ENCODE measurements at regions not wholly inside any gene's neighbourhood (a gene's known extent, or its start where the extent isn't known, plus 50 kb on each side); places are given as distances from the start of the nearest gene placed in this dataset.
"Not testable (repeated sequence)": the region's sequence is repeated elsewhere in the genome, so short reads cannot be mapped to it uniquely, and the experiment has no call there.

GRCh38 chr4:150023489-150023888 is 54.8 kb upstream of the DCLK2 start:
- TF ChIP-seq CTCF (IDR thresholded peaks at IDR 0.05; ENCODE audit: unreplicated experiment) = no peak
- ChIA-PET CTCF (interaction anchor here (3.4 kb wide), 1 partner anchor 220 kb away, joined by 17 read pairs; no protein-coding TSS in a partner anchor), POLR2A (no interaction called here)
- Mint-ChIP-seq H3K36me3 (ENCODE audit: insufficient read depth, unreplicated experiment) (peaks cover 6% of the 10 kb centered on the region), H3K4me3 (ENCODE audit: unreplicated experiment) (no peak overlapping the region), H3K4me1 (ENCODE audit: insufficient read depth, unreplicated experiment) (no peaks in the 10 kb centered on the region), H3K27ac (ENCODE audit: low read depth, unreplicated experiment) (no peak overlapping the region), H3K27me3 (ENCODE audit: insufficient read depth, unreplicated experiment) (no peaks in the 10 kb centered on the region), H3K9me3 (ENCODE audit: unreplicated experiment) (peaks cover 8% of the 10 kb centered on the region)
- DNase-seq (ENCODE audit: unreplicated experiment) = no peak
- BruUV-seq (replicated peaks) = no TSS peak
- intact Hi-C loops (cut with micrococcal nuclease) = no loop called here

- H3K27ac Mint-ChIP-seq (ENCODE audit: low read depth, unreplicated experiment); POLR2A ChIA-PET; H3K4me3 Mint-ChIP-seq (ENCODE audit: unreplicated experiment); DNase-seq (ENCODE audit: unreplicated experiment); intact Hi-C loops (cut with micrococcal nuclease); BruUV-seq (replicated peaks); H3K4me1 Mint-ChIP-seq (ENCODE audit: insufficient read depth, unreplicated experiment); H3K27me3 Mint-ChIP-seq (ENCODE audit: insufficient read depth, unreplicated experiment); H3K9me3 Mint-ChIP-seq (ENCODE audit: unreplicated experiment); H3K36me3 Mint-ChIP-seq (ENCODE audit: insufficient read depth, unreplicated experiment): not testable (repeated sequence)
- CTCF ChIA-PET = interaction anchor here (0.7 to 1.6 kb wide), 3 partner anchors 16 to 190 kb away, joined by 3 to 5 read pairs (median 5); no protein-coding TSS in a partner anchor
Measured at GRCh38 chr4:150026987-150027386, 51.3 kb upstream of the DCLK2 start.

Data from MCF 10A (cell line).